HG02981 (cell line): ENCODE measurements at regions not wholly inside any gene's neighbourhood (a gene's known extent, or its start where the extent isn't known, plus 50 kb on each side); places are given as distances from the start of the nearest gene placed in this dataset.

ENCODE experiments used
- ATAC-seq: cut with Tn5 transposase; IDR thresholded peaks from one replicate; pipeline ENCODE4 v1.9.1; 2021; ENCODE audit warnings: mild to moderate bottlenecking, moderate library complexity; ENCODE audit not compliant: unreplicated experiment

DNA sequence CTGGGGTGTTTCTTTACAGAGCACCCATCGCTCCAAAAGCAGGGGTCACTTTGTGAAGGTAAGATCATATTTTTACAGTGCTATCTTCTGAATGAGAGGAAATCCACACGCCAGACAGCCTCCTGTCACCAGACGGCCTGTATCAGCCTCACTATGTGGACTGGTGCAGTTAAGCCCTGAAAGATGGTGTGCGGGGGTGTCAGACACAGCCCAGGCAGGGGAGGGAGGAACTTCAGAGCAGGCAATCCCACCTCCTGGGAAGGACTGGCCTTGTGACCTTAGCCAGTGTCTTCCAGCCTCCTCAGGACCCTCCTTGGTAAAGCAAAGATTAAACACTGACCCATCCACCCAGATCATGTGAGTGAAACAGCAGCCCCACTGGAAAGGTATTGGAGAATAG is 249.4 kb upstream of the CTAGE1 start:
- ATAC-seq = no peak

- no peak for ATAC-seq
Measured at GRCh38 chr18:22667616-22668422, 250.1 kb upstream of the CTAGE1 start.

GRCh38 chr18:22668496-22668895 is 250.8 kb upstream of the CTAGE1 start:
- ATAC-seq = no peak

- ATAC-seq = no peak
Measured at GRCh38 chr18:22670914-22671313, 253.2 kb upstream of the CTAGE1 start.

- no peak for ATAC-seq
Measured at GRCh38 chr18:22673182-22673862, 255.6 kb upstream of the CTAGE1 start.

DNA sequence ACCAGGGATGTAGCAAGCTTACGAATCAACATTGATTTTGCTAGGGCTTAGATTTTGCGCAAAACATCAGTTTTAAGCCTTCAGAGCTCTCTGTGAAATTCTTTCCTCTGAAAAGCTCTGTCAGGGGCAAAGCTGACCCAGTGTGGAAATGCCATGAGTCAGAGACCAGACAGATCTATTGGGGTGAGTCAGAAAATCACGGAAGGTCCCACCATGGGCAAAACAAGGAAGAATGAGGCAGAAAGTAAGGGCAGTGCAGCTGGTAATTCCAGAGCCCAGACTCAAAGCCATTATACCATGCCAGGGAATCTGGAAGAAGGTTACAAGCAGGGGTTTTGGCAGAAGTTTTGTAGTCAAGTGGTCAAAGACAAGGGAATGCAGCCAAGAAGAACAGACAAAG is 256.6 kb upstream of the CTAGE1 start:
- no peak for ATAC-seq

GRCh38 chr18:22675006-22675405 is 257.3 kb upstream of the CTAGE1 start:
- ATAC-seq = no peak

- ATAC-seq = no peak
Measured at GRCh38 chr18:22676423-22676822, 256.7 kb upstream of the RBBP8 start.

DNA sequence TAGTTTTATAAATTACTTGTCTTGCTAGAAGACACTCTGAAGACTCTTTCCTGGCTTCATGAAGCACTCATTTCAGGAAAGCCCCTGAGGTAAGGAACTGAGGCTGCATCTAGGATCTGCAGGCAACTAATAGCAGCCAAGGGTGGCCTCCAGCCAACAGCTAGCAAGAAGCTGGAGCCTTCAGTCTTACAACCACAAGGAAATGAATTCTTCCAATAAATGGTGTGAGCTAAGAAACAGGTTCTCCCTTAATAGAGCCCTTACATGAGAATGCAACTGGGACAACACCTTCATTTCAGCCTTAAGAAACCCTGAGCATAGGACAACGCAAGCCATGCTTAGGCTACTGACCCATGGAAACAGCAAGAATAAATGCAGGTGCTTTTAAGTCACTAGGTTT is 254.6 kb upstream of the RBBP8 start:
- ATAC-seq = no peak

GRCh38 chr18:22680944-22681343 is 252.2 kb upstream of the RBBP8 start:
- ATAC-seq = no peak

GRCh38 chr18:22681908-22682307 is 251.2 kb upstream of the RBBP8 start:
- ATAC-seq = no peak

DNA sequence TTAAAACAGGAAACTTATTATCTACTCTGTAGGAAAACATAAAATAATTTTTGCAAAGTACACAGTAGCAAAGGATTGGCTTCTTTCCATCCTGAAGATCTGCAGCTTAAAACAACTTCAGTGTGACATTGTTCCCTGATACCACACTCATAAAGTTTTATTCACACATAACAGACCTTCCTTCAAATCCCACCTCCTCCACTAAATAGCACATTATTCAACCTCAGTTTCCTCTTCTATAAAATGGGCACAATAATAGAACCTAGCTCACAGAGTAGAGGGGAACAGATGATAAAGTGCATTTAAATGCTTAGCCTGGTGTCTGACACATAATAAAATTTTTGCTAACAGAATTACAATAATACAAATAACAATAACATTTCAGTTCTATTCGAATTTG is 250.4 kb upstream of the RBBP8 start:
- ATAC-seq = no peak

GRCh38 chr18:22683196-22683676 is 249.9 kb upstream of the RBBP8 start:
- ATAC-seq = no peak

DNA sequence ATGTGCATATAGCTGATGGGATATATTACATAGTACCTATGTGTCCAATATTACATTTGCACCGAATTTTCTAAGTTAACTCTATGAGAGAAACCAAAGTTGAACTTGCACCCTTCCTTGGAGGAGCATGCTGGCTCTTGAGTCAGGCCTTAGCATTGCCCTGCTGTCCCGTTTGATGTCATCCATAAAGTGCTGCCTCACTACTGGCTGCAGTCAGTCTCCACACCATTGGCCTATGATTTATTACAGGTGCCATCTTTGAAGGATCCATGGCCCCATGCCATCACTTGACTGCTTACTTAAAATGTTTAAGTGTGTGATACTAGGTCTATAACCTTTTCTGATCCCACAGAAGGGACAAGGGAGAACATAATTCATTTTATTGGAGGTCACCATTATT is 249.3 kb upstream of the RBBP8 start:
- no peak for ATAC-seq

GRCh38 chr18:22684268-22684667 is 248.9 kb upstream of the RBBP8 start:
- no peak for ATAC-seq

GRCh38 chr18:22685788-22686187 is 247.3 kb upstream of the RBBP8 start:
- ATAC-seq = no peak

- no peak for ATAC-seq
Measured at GRCh38 chr18:22687892-22688680, 245.0 kb upstream of the RBBP8 start.

- ATAC-seq = no peak
Measured at GRCh38 chr18:22688877-22689496, 244.1 kb upstream of the RBBP8 start.

DNA sequence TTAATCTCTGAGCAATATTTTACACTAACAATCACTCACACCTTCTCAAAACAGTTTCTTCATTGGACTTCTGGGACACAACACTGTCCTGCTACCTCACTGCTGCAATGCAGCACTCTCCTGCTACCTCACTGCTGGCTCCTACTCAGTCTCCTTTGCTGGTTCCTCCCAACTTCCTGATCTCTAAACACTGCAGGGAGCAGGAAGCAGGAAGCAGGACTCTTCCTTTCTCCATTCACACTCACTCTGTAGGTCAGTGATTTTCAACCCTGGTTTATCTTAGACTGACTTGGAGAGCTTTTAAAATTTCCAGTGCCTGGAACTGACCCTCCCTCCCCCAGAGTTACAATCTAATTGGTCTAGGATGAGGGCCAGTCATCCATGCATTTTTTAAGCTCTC is 243.4 kb upstream of the RBBP8 start:
- no peak for ATAC-seq

DNA sequence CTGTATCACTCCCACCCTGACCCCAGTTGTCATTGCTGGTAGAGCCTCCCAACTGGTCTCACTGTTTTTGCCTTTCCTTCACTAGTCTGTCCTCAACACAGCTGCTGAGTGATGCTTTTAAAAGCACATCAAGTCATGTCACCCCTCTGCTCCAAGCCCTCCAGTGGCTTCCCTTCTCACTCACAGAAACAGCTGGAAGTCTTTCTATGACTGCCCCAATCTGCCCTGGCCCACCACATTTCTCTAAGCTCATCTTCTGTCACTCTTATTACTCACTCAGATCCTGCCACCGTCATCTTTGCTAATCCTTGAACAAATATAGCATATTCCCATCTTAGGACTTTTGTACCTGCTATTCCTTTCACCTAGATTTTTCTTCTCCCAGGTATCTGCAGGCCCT is 242.6 kb upstream of the RBBP8 start:
- no peak for ATAC-seq
